Body of pancreas (tissue), 4 donors: ENCODE measurements at regions not wholly inside any gene's neighbourhood (a gene's known extent, or its start where the extent isn't known, plus 50 kb on each side); places are given as distances from the start of the nearest gene placed in this dataset.

Experiments used
- CTCF ChIP-seq, 7 experiments: fragments of 450-650 bp in 4 of 7; fragments of 200-600 bp in 3 of 7; sonication (generic) in 3 of 7; IDR thresholded peaks; one replicate each; pipeline ENCODE4 v1.5.1; 2016 to 2019; ENCODE audit warnings: antibody characterized with exemption in 7 of 7
- POLR2A ChIP-seq, 3 donors: fragments of 450-650 bp; IDR thresholded peaks; one replicate each; pipeline ENCODE4 v1.6.1; 2016; ENCODE audit warnings: antibody characterized with exemption in 3 of 3, mild to moderate bottlenecking in 2 of 3

GRCh38 chr1:101365186-101365585, 128.4 kb downstream of the S1PR1 start:
- TF ChIP-seq POLR2A (IDR thresholded peaks at IDR 0.05) (no peak), CTCF (IDR thresholded peaks at IDR 0.05) (no peak)
